ENCODE measurements at regions not wholly inside any gene's neighbourhood (a gene's known extent, or its start where the extent isn't known, plus 50 kb on each side); places are given as distances from the start of the nearest gene placed in this dataset.

GRCh38 chr4:164683040-164683439 lies 70.9 kb upstream of the SMIM31 start:
- TF ChIP-seq CTCF (IDR thresholded peaks at IDR 0.05), result no peak
- TF ChIP-seq ZFX (IDR thresholded peaks at IDR 0.05; ENCODE audit: borderline replicate concordance), result no peak
- H3K27ac ChIP-seq, result no peak overlapping the region

- no peak for TF ChIP-seq CTCF (IDR thresholded peaks at IDR 0.05)
- no peak for TF ChIP-seq ZFX (IDR thresholded peaks at IDR 0.05; ENCODE audit: borderline replicate concordance)
Observed at GRCh38 chr4:164695650-164696049, 58.3 kb upstream of the SMIM31 start.

DNA sequence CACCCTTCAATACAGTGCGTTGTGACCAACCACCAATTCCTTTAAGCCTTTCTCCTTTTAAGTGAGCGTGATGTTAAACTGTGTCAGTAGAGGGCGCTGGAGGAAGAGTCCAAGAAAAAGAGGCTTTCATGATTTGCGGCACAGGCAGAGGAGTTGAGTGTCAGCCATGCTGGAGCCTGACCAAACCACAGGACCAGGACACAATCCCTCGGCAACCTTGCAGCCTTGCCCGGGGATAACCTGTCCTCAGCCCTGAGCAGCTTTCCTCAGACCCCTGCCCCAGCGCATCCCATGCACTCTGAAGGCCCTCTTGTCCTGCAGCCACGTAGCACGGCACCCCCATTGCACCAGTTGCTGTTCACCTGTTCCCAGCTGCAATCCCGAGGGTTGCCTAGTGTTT lies 53.5 kb upstream of the SMIM31 start:
- no peak overlapping the region for H3K27ac ChIP-seq
- peak; percentile 75 for TF ChIP-seq CTCF (IDR thresholded peaks at IDR 0.05)
- TF ChIP-seq ZFX (IDR thresholded peaks at IDR 0.05; ENCODE audit: borderline replicate concordance), result no peak

More at GRCh38 chr4:164695650-164696049, 58.3 kb upstream of the SMIM31 start:
- no peak overlapping the region for H3K27ac ChIP-seq

DNA sequence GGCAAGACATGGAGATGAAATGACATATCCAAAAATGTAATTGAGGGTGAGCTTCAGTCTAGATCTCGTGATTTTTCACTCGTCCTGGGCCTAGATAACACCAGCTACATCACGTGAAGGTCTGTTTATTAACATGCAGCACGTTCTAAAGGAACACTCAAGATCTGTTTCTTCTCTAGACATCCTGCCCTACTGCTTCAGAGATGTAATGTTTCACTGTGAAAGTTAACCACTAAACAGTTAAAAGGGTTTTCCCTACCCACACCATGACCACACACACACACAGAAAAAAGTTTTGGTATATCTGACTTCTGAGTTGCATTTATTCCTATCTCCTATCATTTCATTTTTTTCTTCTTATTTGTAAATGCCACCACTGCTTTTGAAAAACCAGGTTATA lies 52.3 kb upstream of the SMIM31 start:
- H3K27ac ChIP-seq, result no peak overlapping the region
- TF ChIP-seq CTCF (IDR thresholded peaks at IDR 0.05) (no peak), ZFX (IDR thresholded peaks at IDR 0.05; ENCODE audit: borderline replicate concordance) (no peak)

All from 22Rv1 (cell line).